22Rv1 (cell line): ENCODE measurements at regions not wholly inside any gene's neighbourhood (a gene's known extent, or its start where the extent isn't known, plus 50 kb on each side); places are given as distances from the start of the nearest gene placed in this dataset.

Experiments used
- CTCF ChIP-seq: fragments of 450-650 bp; IDR thresholded peaks from 2 replicates; pipeline ENCODE4 v1.5.1; 2017; ENCODE audit warnings: mild to moderate bottlenecking
- ZFX ChIP-seq: fragments of 450-650 bp; IDR thresholded peaks from 2 replicates; pipeline ENCODE4 v1.6.1; 2017; ENCODE audit warnings: antibody characterized with exemption, borderline replicate concordance

- no peak for TF ChIP-seq CTCF
- TF ChIP-seq ZFX: no peak
Measured at GRCh38 chr3:73739791-73740453, 115.2 kb upstream of the PDZRN3 start.
